ENCODE measurements at regions not wholly inside any gene's neighbourhood (a gene's known extent, or its start where the extent isn't known, plus 50 kb on each side); places are given as distances from the start of the nearest gene placed in this dataset.
"Not testable (repeated sequence)": the region's sequence is repeated elsewhere in the genome, so short reads cannot be mapped to it uniquely, and the experiment has no call there.

- no peak for DNase-seq (ENCODE audit: insufficient read length, low spot score)
- FAIRE-seq = no peak
- TF ChIP-seq CTCF (IDR thresholded peaks at IDR 0.05; ENCODE audit: insufficient read depth, missing control alignments) = no peak
These were observed 575.6 kb downstream of the POM121L12 start for GRCh38 chr7:53611043-53611442.

GRCh38 chr7:53624356-53624755 is 588.9 kb downstream of the POM121L12 start:
- TF ChIP-seq CTCF (IDR thresholded peaks at IDR 0.05; ENCODE audit: insufficient read depth, missing control alignments) = no peak
- DNase-seq (ENCODE audit: insufficient read length, low spot score) = no peak
- no peak for FAIRE-seq

GRCh38 chr7:53628775-53629174 is 593.3 kb downstream of the POM121L12 start:
- FAIRE-seq (no peak), DNase-seq (ENCODE audit: insufficient read length, low spot score) (no peak)
- TF ChIP-seq CTCF (IDR thresholded peaks at IDR 0.05; ENCODE audit: insufficient read depth, missing control alignments) = no peak

GRCh38 chr7:53635251-53635650 is 599.8 kb downstream of the POM121L12 start:
- FAIRE-seq = not testable (repeated sequence)

GRCh38 chr7:53638517-53638916 is 603.1 kb downstream of the POM121L12 start:
- FAIRE-seq = no peak
- DNase-seq (ENCODE audit: insufficient read length, low spot score) = no peak
- TF ChIP-seq CTCF (IDR thresholded peaks at IDR 0.05; ENCODE audit: insufficient read depth, missing control alignments) = no peak

More at GRCh38 chr7:53635251-53635650, 599.8 kb downstream of the POM121L12 start:
- DNase-seq (ENCODE audit: insufficient read length, low spot score) = not testable (repeated sequence)

GRCh38 chr7:53641091-53641490 is 605.7 kb downstream of the POM121L12 start:
- DNase-seq (ENCODE audit: insufficient read length, low spot score) (no peak), FAIRE-seq (no peak)
- no peak for TF ChIP-seq CTCF (IDR thresholded peaks at IDR 0.05; ENCODE audit: insufficient read depth, missing control alignments)

- no peak for DNase-seq (ENCODE audit: insufficient read length, low spot score)
- FAIRE-seq = no peak
- no peak for TF ChIP-seq CTCF (IDR thresholded peaks at IDR 0.05; ENCODE audit: insufficient read depth, missing control alignments)
These were observed 606.9 kb downstream of the POM121L12 start for GRCh38 chr7:53642361-53642760.

- DNase-seq (ENCODE audit: insufficient read length, low spot score) = no peak
- TF ChIP-seq CTCF (IDR thresholded peaks at IDR 0.05; ENCODE audit: insufficient read depth, missing control alignments) = no peak
- no peak for FAIRE-seq
These were observed 607.4 kb downstream of the POM121L12 start for GRCh38 chr7:53642866-53643265.
